ENCODE measurements at regions not wholly inside any gene's neighbourhood (a gene's known extent, or its start where the extent isn't known, plus 50 kb on each side); places are given as distances from the start of the nearest gene placed in this dataset.

- TF ChIP-seq FOXP2 (optimal IDR thresholded peaks at IDR 0.05; ENCODE audit: borderline replicate concordance, extremely low read depth, extremely low read length, insufficient read depth) (no peak), REST (IDR thresholded peaks at IDR 0.05; ENCODE audit: insufficient read depth in 1 of 2, low read depth in 2 of 2, low read length in 2 of 2) (no peak), TAF1 (IDR thresholded peaks at IDR 0.05; ENCODE audit: borderline replicate concordance, insufficient read depth, low read length) (no peak), POLR2AphosphoS5 (IDR thresholded peaks at IDR 0.05; ENCODE audit: low read depth, low read length) (no peak), SIN3A (IDR thresholded peaks at IDR 0.05; ENCODE audit: borderline replicate concordance, insufficient read depth, low read length) (no peak)
These were observed 311.2 kb downstream of the PTPRC start for GRCh38 chr1:198950036-198950435.

GRCh38 chr1:198955085-198955484, 316.2 kb downstream of the PTPRC start:
- no peak for TF ChIP-seq FOXP2 (optimal IDR thresholded peaks at IDR 0.05; ENCODE audit: borderline replicate concordance, extremely low read depth, extremely low read length, insufficient read depth)
- no peak for TF ChIP-seq TAF1 (IDR thresholded peaks at IDR 0.05; ENCODE audit: borderline replicate concordance, insufficient read depth, low read length)
- no peak for TF ChIP-seq POLR2AphosphoS5 (IDR thresholded peaks at IDR 0.05; ENCODE audit: low read depth, low read length)
- no peak for TF ChIP-seq REST (IDR thresholded peaks at IDR 0.05; ENCODE audit: insufficient read depth in 1 of 2, low read depth in 2 of 2, low read length in 2 of 2)
- TF ChIP-seq SIN3A (IDR thresholded peaks at IDR 0.05; ENCODE audit: borderline replicate concordance, insufficient read depth, low read length) = no peak

GRCh38 chr1:198957044-198957443, 318.2 kb downstream of the PTPRC start:
- TF ChIP-seq SIN3A (IDR thresholded peaks at IDR 0.05; ENCODE audit: borderline replicate concordance, insufficient read depth, low read length) = no peak
- no peak for TF ChIP-seq REST (IDR thresholded peaks at IDR 0.05; ENCODE audit: insufficient read depth in 1 of 2, low read depth in 2 of 2, low read length in 2 of 2)
- TF ChIP-seq POLR2AphosphoS5 (IDR thresholded peaks at IDR 0.05; ENCODE audit: low read depth, low read length) = no peak
- TF ChIP-seq FOXP2 (optimal IDR thresholded peaks at IDR 0.05; ENCODE audit: borderline replicate concordance, extremely low read depth, extremely low read length, insufficient read depth) = no peak
- no peak for TF ChIP-seq TAF1 (IDR thresholded peaks at IDR 0.05; ENCODE audit: borderline replicate concordance, insufficient read depth, low read length)

GRCh38 chr1:198959032-198959431, 320.2 kb downstream of the PTPRC start:
- no peak for TF ChIP-seq POLR2AphosphoS5 (IDR thresholded peaks at IDR 0.05; ENCODE audit: low read depth, low read length)
- TF ChIP-seq SIN3A (IDR thresholded peaks at IDR 0.05; ENCODE audit: borderline replicate concordance, insufficient read depth, low read length) = no peak
- TF ChIP-seq REST (IDR thresholded peaks at IDR 0.05; ENCODE audit: insufficient read depth in 1 of 2, low read depth in 2 of 2, low read length in 2 of 2) = no peak
- TF ChIP-seq FOXP2 (optimal IDR thresholded peaks at IDR 0.05; ENCODE audit: borderline replicate concordance, extremely low read depth, extremely low read length, insufficient read depth) = no peak
- no peak for TF ChIP-seq TAF1 (IDR thresholded peaks at IDR 0.05; ENCODE audit: borderline replicate concordance, insufficient read depth, low read length)

GRCh38 chr1:198959676-198960075, 320.8 kb downstream of the PTPRC start:
- no peak for TF ChIP-seq FOXP2 (optimal IDR thresholded peaks at IDR 0.05; ENCODE audit: borderline replicate concordance, extremely low read depth, extremely low read length, insufficient read depth)

Data from PFSK-1 (cell line).